ENCODE measurements at regions not wholly inside any gene's neighbourhood (a gene's known extent, or its start where the extent isn't known, plus 50 kb on each side); places are given as distances from the start of the nearest gene placed in this dataset.

GRCh38 chr6:150744522-150745260 lies 120.8 kb upstream of the MTHFD1L start:
- Mint-ChIP-seq H3K36me3 (ENCODE audit: low read depth, unreplicated experiment) (no peaks in the 10 kb centered on the region), H3K27me3 (ENCODE audit: low read depth, unreplicated experiment) (peaks cover 2% of the 10 kb centered on the region), H3K9me3 (ENCODE audit: unreplicated experiment) (no peaks in the 10 kb centered on the region), H3K4me1 (ENCODE audit: low read depth, unreplicated experiment) (peaks cover 5% of the 10 kb centered on the region), H3K4me3 (ENCODE audit: unreplicated experiment) (no peak overlapping the region), H3K27ac (ENCODE audit: unreplicated experiment) (no peak overlapping the region)
- no peak overlapping the region for H2AFZ ChIP-seq (ENCODE audit: low read depth, low read length)
- H3K79me2 ChIP-seq (ENCODE audit: insufficient read depth, low read length): peaks cover 26% of the 10 kb centered on the region
- TF ChIP-seq CTCF (IDR thresholded peaks at IDR 0.05; ENCODE audit: insufficient read depth, low read depth, low read length) (no peak), EZH2 (IDR thresholded peaks at IDR 0.05; ENCODE audit: insufficient read depth, low read length) (no peak)
- H3K9ac ChIP-seq (ENCODE audit: low read length): no peak overlapping the region
- H3K27me3 ChIP-seq (ENCODE audit: insufficient read depth, low read length): no peaks in the 10 kb centered on the region
- no peaks in the 10 kb centered on the region for H3K9me3 ChIP-seq (ENCODE audit: insufficient read depth, low read depth, low read length)
- H4K20me1 ChIP-seq (ENCODE audit: insufficient read depth, low read length): peaks cover 7% of the 10 kb centered on the region
- H3K4me3 ChIP-seq (ENCODE audit: insufficient read depth, low read depth, low read length): no peak overlapping the region
- no peak overlapping the region for H3K27ac ChIP-seq (ENCODE audit: low read depth, low read length)
- H3K4me2 ChIP-seq (ENCODE audit: low read length): no peak overlapping the region
- FAIRE-seq (no peak), DNase-seq (ENCODE audit: low read depth) (no peak)
- H3K36me3 ChIP-seq (ENCODE audit: insufficient read depth, low read length): no peaks in the 10 kb centered on the region
- peaks cover 4% of the 10 kb centered on the region for H3K4me1 ChIP-seq (ENCODE audit: insufficient read depth, low read length)

- H3K9me3 Mint-ChIP-seq (ENCODE audit: unreplicated experiment): no peaks in the 10 kb centered on the region
- H3K27me3 ChIP-seq (ENCODE audit: insufficient read depth, low read length): no peaks in the 10 kb centered on the region
- H2AFZ ChIP-seq (ENCODE audit: low read depth, low read length): no peak overlapping the region
- H3K4me3 Mint-ChIP-seq (ENCODE audit: unreplicated experiment): no peak overlapping the region
- no peak overlapping the region for H3K4me3 ChIP-seq (ENCODE audit: insufficient read depth, low read depth, low read length)
- no peaks in the 10 kb centered on the region for H3K36me3 ChIP-seq (ENCODE audit: insufficient read depth, low read length)
- H4K20me1 ChIP-seq (ENCODE audit: insufficient read depth, low read length): no peaks in the 10 kb centered on the region
- H3K27me3 Mint-ChIP-seq (ENCODE audit: low read depth, unreplicated experiment): peaks cover 2% of the 10 kb centered on the region
- H3K9ac ChIP-seq (ENCODE audit: low read length): no peak overlapping the region
- peaks cover 2% of the 10 kb centered on the region for H3K4me1 Mint-ChIP-seq (ENCODE audit: low read depth, unreplicated experiment)
- no peaks in the 10 kb centered on the region for H3K9me3 ChIP-seq (ENCODE audit: insufficient read depth, low read depth, low read length)
- no peak for DNase-seq (ENCODE audit: low read depth)
- no peak overlapping the region for H3K4me2 ChIP-seq (ENCODE audit: low read length)
- TF ChIP-seq CTCF (IDR thresholded peaks at IDR 0.05; ENCODE audit: insufficient read depth, low read depth, low read length): no peak
- no peak for TF ChIP-seq EZH2 (IDR thresholded peaks at IDR 0.05; ENCODE audit: insufficient read depth, low read length)
- H3K36me3 Mint-ChIP-seq (ENCODE audit: low read depth, unreplicated experiment): no peaks in the 10 kb centered on the region
- H3K27ac ChIP-seq (ENCODE audit: low read depth, low read length): no peak overlapping the region
- no peak for FAIRE-seq
- H3K27ac Mint-ChIP-seq (ENCODE audit: unreplicated experiment): no peak overlapping the region
- peaks cover 27% of the 10 kb centered on the region for H3K79me2 ChIP-seq (ENCODE audit: insufficient read depth, low read length)
- H3K4me1 ChIP-seq (ENCODE audit: insufficient read depth, low read length): peaks cover under 1% of the 10 kb centered on the region
Measured at GRCh38 chr6:150745896-150746295, 119.6 kb upstream of the MTHFD1L start.

GRCh38 chr6:150747155-150747554 lies 118.3 kb upstream of the MTHFD1L start:
- H3K79me2 ChIP-seq (ENCODE audit: insufficient read depth, low read length): peaks cover 21% of the 10 kb centered on the region
- H3K9me3 Mint-ChIP-seq (ENCODE audit: unreplicated experiment): no peaks in the 10 kb centered on the region
- FAIRE-seq: no peak
- peaks cover 2% of the 10 kb centered on the region for H3K27me3 Mint-ChIP-seq (ENCODE audit: low read depth, unreplicated experiment)
- no peak overlapping the region for H3K4me2 ChIP-seq (ENCODE audit: low read length)
- H3K4me1 Mint-ChIP-seq (ENCODE audit: low read depth, unreplicated experiment): peaks cover 10% of the 10 kb centered on the region
- H3K9ac ChIP-seq (ENCODE audit: low read length): no peak overlapping the region
- H3K27ac Mint-ChIP-seq (ENCODE audit: unreplicated experiment): no peak overlapping the region
- no peak for DNase-seq (ENCODE audit: low read depth)
- H4K20me1 ChIP-seq (ENCODE audit: insufficient read depth, low read length): no peaks in the 10 kb centered on the region
- H3K36me3 ChIP-seq (ENCODE audit: insufficient read depth, low read length): no peaks in the 10 kb centered on the region
- H3K4me3 Mint-ChIP-seq (ENCODE audit: unreplicated experiment): no peak overlapping the region
- peaks cover 9% of the 10 kb centered on the region for H3K4me1 ChIP-seq (ENCODE audit: insufficient read depth, low read length)
- TF ChIP-seq CTCF (IDR thresholded peaks at IDR 0.05; ENCODE audit: insufficient read depth, low read depth, low read length): no peak
- no peak for TF ChIP-seq EZH2 (IDR thresholded peaks at IDR 0.05; ENCODE audit: insufficient read depth, low read length)
- H3K27ac ChIP-seq (ENCODE audit: low read depth, low read length): no peak overlapping the region
- no peak overlapping the region for H3K4me3 ChIP-seq (ENCODE audit: insufficient read depth, low read depth, low read length)
- no peaks in the 10 kb centered on the region for H3K9me3 ChIP-seq (ENCODE audit: insufficient read depth, low read depth, low read length)
- no peaks in the 10 kb centered on the region for H3K27me3 ChIP-seq (ENCODE audit: insufficient read depth, low read length)
- no peaks in the 10 kb centered on the region for H3K36me3 Mint-ChIP-seq (ENCODE audit: low read depth, unreplicated experiment)
- H2AFZ ChIP-seq (ENCODE audit: low read depth, low read length): no peak overlapping the region
